Heart right ventricle (tissue), 16 donors: ENCODE measurements at regions not wholly inside any gene's neighbourhood (a gene's known extent, or its start where the extent isn't known, plus 50 kb on each side); places are given as distances from the start of the nearest gene placed in this dataset.

Experiments
- ATAC-seq, 8 donors: fragments of 200-7000 bp; cut with Tn5 transposase; one replicate each; pipeline ENCODE4 v1.9.1; 2020; ENCODE audit warnings: mild to moderate bottlenecking in 8 of 8, moderate library complexity in 8 of 8, moderate number of reproducible peaks in 1 of 8
- DNase-seq, 2 donors: peaks; one replicate each; pipeline ENCODE4 v3.0.0-alpha.2; 2020
- H3K27ac ChIP-seq, 10 donors: fragments of 200-600 bp; sonication (generic) in 2 of 10; one replicate each; pipeline versions ENCODE4 v1.5.0 to v1.8.0; 2020 to 2022; ENCODE audit warnings: mild to moderate bottlenecking in 3 of 10
- H3K27me3 ChIP-seq, 7 donors: fragments of 200-600 bp; one replicate each; pipeline ENCODE4 v1.8.0; 2021 to 2022; ENCODE audit warnings: mild to moderate bottlenecking in 2 of 7
- H3K36me3 ChIP-seq, 9 donors: fragments of 200-600 bp; sonication (generic) in 1 of 9; one replicate each; pipeline versions ENCODE4 v1.5.0 to v1.8.0; 2020 to 2022; ENCODE audit warnings: mild to moderate bottlenecking in 2 of 9
- H3K4me1 ChIP-seq, 9 donors: fragments of 200-600 bp; sonication (generic) in 1 of 9; one replicate each; pipeline versions ENCODE4 v1.5.0 to v1.8.0; 2020 to 2022; ENCODE audit warnings: mild to moderate bottlenecking in 4 of 9
- H3K4me3 ChIP-seq, 10 donors: fragments of 200-600 bp; sonication (generic) in 2 of 10; one replicate each; pipeline versions ENCODE4 v1.5.0 to v1.8.0; 2020 to 2022; ENCODE audit warnings: mild to moderate bottlenecking in 7 of 10, moderate library complexity in 2 of 10
- H3K9me3 ChIP-seq, 11 donors: fragments of 200-600 bp in 10 of 11; sonication (generic) in 2 of 11; one replicate each; pipeline versions ENCODE4 v1.5.0 to v1.8.0; 2013 to 2022; ENCODE audit warnings: mild to moderate bottlenecking in 2 of 11, control low read depth in 1 of 11, moderate library complexity in 1 of 11
- WGBS, 2 donors: extraction: QIAGEN DNeasy Blood & Tissue Kit; methylation state at CpG; one replicate each; pipeline ENCODE4 v1.1.7; 2013; ENCODE audit warnings: inconsistent platforms in 1 of 2; 5-methylcytosine and 5-hydroxymethylcytosine counted together
- intact Hi-C, 10 donors: fragments of 100-400 bp; cut with DNase I; formaldehyde crosslinking; loops; one replicate each; pipeline versions ENCODE4 v1.11.1 to v1.14.2; 2022
- TF ChIP-seq, protein P1 (sequence below), 9 donors: fragments of 200-600 bp; sonication (generic) in 2 of 9; IDR thresholded peaks; one replicate each; pipeline versions ENCODE4 v1.5.0 to v1.8.0; 2021 to 2022; ENCODE audit warnings: antibody characterized with exemption in 9 of 9, mild to moderate bottlenecking in 5 of 9, moderate library complexity in 1 of 9
- donor health status: Arrhythmogenic right ventricular cardiomyopathy.
- donor health status: ischemic (EF 13 %, LVEDD 7.1; RV severe dilation, severe dysfunction).
- donor health status: healthy with polysubstance abuse.
- donor health status: DM: no; HTN: yes; CAD: no.
- donor health status: DM: no; HTN: no; CAD: no.
- donor health status: ischemic (EF 25% LVEDD 6.9; RV normal size, moderate dysfunction).
- donor health status: ischemic (EF 25% LVEDD 5.7; RV mildly dilated, moderate dysfunction).
- donor health status: healthy.
- donor health status: DM: yes; HTN: yes; CAD: no.
- donor health status: Ischemic cardiomyopathy.
- donor health status: ischemic (EF 35%, LVEDD 5.7; RV mildly dilated, moderate dysfunction).
- donor health status: nonischemic (EF 11% LVEDD 7.7; RV severe dilation, severe dysfunction).
- donor health status: DM: yes; HTN: yes; CAD: no.
- donor health status: PGD.
- donor health status: ischemic (EF 29% LVEDD 5.4; RV normal size, mild dysfunction).
- donor health status: nonischemic (EF 23%, LVEDD 6.1; RV moderate dilation, normal function).

DNA sequence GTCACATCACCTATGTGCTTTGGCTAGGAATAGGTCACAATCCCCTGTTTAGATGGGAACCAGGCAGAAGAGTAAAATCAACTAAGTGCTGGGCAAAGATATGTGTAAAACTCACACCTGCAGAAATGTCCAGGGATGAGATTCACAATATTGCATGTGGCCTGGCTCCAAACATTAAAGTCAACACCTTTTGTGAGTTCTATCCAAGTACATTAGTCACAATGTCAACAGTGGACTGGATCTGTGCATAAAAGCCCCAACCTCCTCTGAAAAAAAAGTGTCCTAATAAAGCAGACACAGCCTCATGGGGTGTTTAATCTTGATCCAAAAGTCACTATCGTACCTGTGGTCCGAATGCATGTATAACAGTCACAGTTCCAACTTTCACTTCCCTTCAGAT, 1990.3 kb downstream of the TP53TG3F start:
- Histone ChIP-seq H3K27ac (no peak overlapping the region), H3K27me3 (no peaks in the 10 kb centered on the region), H3K36me3 (no peaks in the 10 kb centered on the region), H3K4me1 (no peaks in the 10 kb centered on the region), H3K9me3 (peaks cover 0 to 96% (median 28%) of the 10 kb centered on the region in 11 donors), H3K4me3 (no peak overlapping the region)
- DNase-seq (no peak), ATAC-seq (no peak)
- intact Hi-C loops = loop anchor here in 2 of 10 donors (10.0 kb wide), 2 partner anchors 45 to 55 kb away; no protein-coding TSS in a partner anchor
- WGBS, 2 donors = 51 to 61% methylated on average over 2 of the region's 2 CpGs
- TF ChIP-seq, protein P1, sequence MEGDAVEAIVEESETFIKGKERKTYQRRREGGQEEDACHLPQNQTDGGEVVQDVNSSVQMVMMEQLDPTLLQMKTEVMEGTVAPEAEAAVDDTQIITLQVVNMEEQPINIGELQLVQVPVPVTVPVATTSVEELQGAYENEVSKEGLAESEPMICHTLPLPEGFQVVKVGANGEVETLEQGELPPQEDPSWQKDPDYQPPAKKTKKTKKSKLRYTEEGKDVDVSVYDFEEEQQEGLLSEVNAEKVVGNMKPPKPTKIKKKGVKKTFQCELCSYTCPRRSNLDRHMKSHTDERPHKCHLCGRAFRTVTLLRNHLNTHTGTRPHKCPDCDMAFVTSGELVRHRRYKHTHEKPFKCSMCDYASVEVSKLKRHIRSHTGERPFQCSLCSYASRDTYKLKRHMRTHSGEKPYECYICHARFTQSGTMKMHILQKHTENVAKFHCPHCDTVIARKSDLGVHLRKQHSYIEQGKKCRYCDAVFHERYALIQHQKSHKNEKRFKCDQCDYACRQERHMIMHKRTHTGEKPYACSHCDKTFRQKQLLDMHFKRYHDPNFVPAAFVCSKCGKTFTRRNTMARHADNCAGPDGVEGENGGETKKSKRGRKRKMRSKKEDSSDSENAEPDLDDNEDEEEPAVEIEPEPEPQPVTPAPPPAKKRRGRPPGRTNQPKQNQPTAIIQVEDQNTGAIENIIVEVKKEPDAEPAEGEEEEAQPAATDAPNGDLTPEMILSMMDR (IDR thresholded peaks at IDR 0.05) = no peak

DNA sequence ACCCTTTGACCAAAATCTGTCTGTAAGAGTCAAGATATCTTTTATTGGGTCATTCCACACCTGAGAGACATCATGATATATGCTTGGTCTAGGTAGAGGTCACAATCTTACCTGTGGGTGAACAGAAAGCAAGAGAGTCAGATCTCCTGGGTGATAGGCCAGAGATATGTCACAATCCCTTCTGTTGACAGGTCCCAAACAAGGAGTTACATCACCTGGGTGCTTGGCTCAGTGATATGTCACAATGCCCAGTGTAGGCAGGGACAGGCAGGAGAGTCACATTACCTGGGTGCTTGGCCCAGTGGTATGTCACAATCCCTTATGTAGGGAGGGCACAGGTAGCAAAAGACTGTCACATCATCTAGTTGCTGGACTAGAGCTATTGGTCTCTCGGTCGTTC, 1991.2 kb downstream of the TP53TG3F start:
- Histone ChIP-seq H3K9me3 (peaks cover 0 to 96% (median 28%) of the 10 kb centered on the region in 11 donors), H3K4me1 (no peaks in the 10 kb centered on the region), H3K36me3 (no peaks in the 10 kb centered on the region), H3K4me3 (no peak overlapping the region), H3K27me3 (no peaks in the 10 kb centered on the region), H3K27ac (no peak overlapping the region)
- intact Hi-C loops = loop anchor here in 1 of 10 donors (10.0 kb wide), 1 partner anchor 56 kb away; no protein-coding TSS in a partner anchor
- WGBS, 2 donors = 76 to 81% methylated on average over 2 of the region's 2 CpGs
- TF ChIP-seq, protein P1 (IDR thresholded peaks at IDR 0.05) = no peak
- DNase-seq (no peak), ATAC-seq (no peak)

DNA sequence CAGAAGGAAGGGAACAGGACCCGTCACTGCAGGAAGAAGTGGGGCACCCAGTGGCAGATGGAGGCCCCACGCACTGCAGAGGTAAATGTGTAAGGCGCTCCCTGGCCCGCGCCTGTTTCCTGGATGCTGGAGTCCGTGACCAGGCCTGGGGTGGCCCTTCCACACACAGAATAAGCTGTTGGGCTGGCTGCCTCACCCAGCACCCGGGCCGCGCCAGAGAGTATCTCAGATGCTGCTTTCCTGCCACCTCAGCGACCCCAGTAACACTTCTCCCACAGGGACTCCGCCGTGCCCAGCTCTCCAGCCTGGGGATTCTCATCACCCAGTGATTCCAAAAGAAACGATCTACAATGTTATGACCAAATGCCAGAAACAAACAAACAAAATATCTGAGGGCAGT, 1993.1 kb downstream of the TP53TG3F start:
- TF ChIP-seq, protein P1 (IDR thresholded peaks at IDR 0.05) = no peak
- Histone ChIP-seq H3K27me3 (no peaks in the 10 kb centered on the region), H3K4me1 (no peaks in the 10 kb centered on the region), H3K9me3 (peaks cover 0 to 93% (median 10%) of the 10 kb centered on the region in 11 donors), H3K27ac (no peak overlapping the region), H3K36me3 (no peaks in the 10 kb centered on the region), H3K4me3 (no peak overlapping the region)
- ATAC-seq (no peak), DNase-seq (no peak)
- intact Hi-C loops = loop anchor here in 1 of 10 donors (10.0 kb wide), 1 partner anchor 58 kb away; no protein-coding TSS in a partner anchor
- 70 to 75% methylated on average over 13 of the region's 13 CpGs for WGBS, 2 donors

DNA sequence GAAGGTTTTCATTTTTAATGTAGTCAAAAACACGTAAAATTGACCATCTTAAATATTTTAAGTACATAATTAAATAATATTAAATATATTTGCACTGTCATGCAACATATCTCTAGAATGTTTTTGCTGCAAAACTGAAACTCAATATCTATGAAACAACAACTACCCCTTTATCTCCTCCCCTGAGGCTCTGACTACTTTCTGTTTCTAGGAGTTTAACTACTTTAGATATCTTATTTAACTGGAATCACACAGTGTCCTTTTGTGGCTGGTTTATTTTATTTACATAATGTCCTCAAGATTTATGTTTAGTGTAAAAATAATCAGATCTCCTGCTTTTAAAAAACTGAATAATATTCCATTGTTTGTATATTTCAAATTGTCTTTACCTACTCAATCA, 2003.9 kb downstream of the TP53TG3F start:
- Histone ChIP-seq H3K27ac (no peak overlapping the region), H3K9me3 (peaks cover 0 to 62% (median 0%) of the 10 kb centered on the region in 11 donors), H3K36me3 (no peaks in the 10 kb centered on the region), H3K27me3 (no peaks in the 10 kb centered on the region), H3K4me3 (no peak overlapping the region), H3K4me1 (no peaks in the 10 kb centered on the region)
- ATAC-seq = no peak
- TF ChIP-seq, protein P1 (IDR thresholded peaks at IDR 0.05) = no peak
- DNase-seq = no peak
- intact Hi-C loops = no loop called here
- WGBS, 2 donors = 23 to 25% methylated on average over 1 of the region's 1 CpG
